Mammary epithelial cell (primary cell): ENCODE measurements at regions not wholly inside any gene's neighbourhood (a gene's known extent, or its start where the extent isn't known, plus 50 kb on each side); places are given as distances from the start of the nearest gene placed in this dataset.

Experiments used
- EZH2 ChIP-seq: IDR thresholded peaks from 2 replicates; pipeline ENCODE4 v1.6.1; 2012; ENCODE audit warnings: low read length, inconsistent platforms, borderline replicate concordance
- TF ChIP-seq, protein P1 (sequence below), 2 donors: IDR thresholded peaks in 1 of 2; conservative IDR thresholded peaks in 1 of 2; 2 replicates each; pipeline ENCODE4 v1.5.1; 2011 to 2012; ENCODE audit warnings: inconsistent platforms in 2 of 2, low read length in 2 of 2, mild to moderate bottlenecking in 2 of 2, control low read depth in 1 of 2, low read depth in 1 of 2; ENCODE audit not compliant: insufficient read depth in 1 of 2; ENCODE audit errors: extremely low read depth in 1 of 2

GRCh38 chr2:65999103-65999502 is 435.8 kb upstream of the MEIS1 start:
- TF ChIP-seq, protein P1, sequence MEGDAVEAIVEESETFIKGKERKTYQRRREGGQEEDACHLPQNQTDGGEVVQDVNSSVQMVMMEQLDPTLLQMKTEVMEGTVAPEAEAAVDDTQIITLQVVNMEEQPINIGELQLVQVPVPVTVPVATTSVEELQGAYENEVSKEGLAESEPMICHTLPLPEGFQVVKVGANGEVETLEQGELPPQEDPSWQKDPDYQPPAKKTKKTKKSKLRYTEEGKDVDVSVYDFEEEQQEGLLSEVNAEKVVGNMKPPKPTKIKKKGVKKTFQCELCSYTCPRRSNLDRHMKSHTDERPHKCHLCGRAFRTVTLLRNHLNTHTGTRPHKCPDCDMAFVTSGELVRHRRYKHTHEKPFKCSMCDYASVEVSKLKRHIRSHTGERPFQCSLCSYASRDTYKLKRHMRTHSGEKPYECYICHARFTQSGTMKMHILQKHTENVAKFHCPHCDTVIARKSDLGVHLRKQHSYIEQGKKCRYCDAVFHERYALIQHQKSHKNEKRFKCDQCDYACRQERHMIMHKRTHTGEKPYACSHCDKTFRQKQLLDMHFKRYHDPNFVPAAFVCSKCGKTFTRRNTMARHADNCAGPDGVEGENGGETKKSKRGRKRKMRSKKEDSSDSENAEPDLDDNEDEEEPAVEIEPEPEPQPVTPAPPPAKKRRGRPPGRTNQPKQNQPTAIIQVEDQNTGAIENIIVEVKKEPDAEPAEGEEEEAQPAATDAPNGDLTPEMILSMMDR (conservative IDR thresholded peaks at IDR 0.05 in 1 of 2, IDR thresholded peaks at IDR 0.05 in 1 of 2; ENCODE audit: extremely low read depth in 1 of 2, insufficient read depth in 1 of 2, low read depth in 1 of 2, low read length in 2 of 2) = no peak
- TF ChIP-seq EZH2 = no peak
